ENCODE measurements at regions not wholly inside any gene's neighbourhood (a gene's known extent, or its start where the extent isn't known, plus 50 kb on each side); places are given as distances from the start of the nearest gene placed in this dataset.
"Not testable (repeated sequence)": the region's sequence is repeated elsewhere in the genome, so short reads cannot be mapped to it uniquely, and the experiment has no call there.

DNA sequence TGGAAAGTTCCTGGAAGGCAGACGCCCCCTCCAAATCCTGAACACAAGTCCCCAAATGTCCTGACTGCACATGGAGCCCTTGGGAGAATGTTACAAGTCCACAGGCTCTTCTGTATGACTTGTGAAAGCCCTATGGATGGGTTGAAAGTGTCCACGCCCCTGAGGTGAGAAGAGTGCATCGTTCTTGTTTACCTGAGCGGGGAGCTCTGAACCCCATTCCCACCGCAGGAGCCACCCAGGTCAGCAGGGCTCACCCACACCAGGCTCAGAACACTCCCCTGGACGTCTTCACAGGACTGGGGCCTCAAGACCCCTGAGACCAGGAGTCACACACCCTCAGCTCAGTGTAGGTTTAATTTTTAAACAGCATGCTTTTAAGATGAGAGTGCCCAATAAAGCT, 84.2 kb upstream of the TMEM18 start:
- DNase-seq (ENCODE audit: low read depth in 2 of 2), result no peak

DNA sequence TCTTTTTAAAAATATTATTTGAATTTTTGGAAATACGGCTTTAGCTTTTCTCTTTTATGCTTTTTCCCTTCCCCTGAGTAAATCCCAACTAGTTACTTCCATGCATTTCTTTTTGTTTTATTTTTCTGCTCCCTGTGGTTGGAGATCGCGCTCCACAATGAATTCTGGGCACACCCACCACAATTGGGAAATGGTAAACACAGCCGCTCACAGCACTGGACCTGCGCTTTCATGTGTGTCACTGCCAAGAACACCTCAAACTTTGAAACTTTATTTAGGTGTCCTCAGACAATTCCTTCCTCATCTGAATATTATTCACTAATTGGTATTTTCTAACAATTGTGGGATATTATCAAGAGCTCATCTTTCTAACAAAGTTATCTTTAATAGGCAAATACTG, 82.8 kb upstream of the TMEM18 start:
- DNase-seq (ENCODE audit: low read depth in 2 of 2), result no peak

GRCh38 chr2:758073-758820, 81.0 kb upstream of the TMEM18 start:
- no peak for DNase-seq (ENCODE audit: low read depth in 2 of 2)

DNA sequence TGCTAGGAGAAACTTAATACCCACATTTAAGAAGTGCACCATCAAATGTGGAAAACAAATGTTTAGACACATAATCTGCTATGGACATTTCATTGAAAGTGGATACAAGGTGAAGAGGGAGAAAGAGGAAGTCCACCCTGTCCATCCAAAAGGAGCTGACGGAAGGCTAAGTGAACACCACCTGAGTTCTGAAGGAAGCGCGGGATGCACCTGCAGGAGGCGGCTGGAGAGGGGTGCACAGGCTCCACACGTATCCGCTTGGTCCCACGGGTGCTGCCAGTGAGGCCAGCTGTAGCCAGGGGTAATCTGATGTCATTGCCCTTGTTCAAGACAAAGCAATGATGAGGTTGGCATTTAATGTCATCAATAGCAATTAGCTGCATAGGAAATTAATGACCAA, 75.9 kb upstream of the TMEM18 start:
- no peak for DNase-seq (ENCODE audit: low read depth in 2 of 2)

GRCh38 chr2:751474-751873, 74.3 kb upstream of the TMEM18 start:
- no peak for DNase-seq (ENCODE audit: low read depth in 2 of 2)

- DNase-seq (ENCODE audit: low read depth in 2 of 2), result no peak
Observed at GRCh38 chr2:750628-751027, 73.4 kb upstream of the TMEM18 start.

- DNase-seq (ENCODE audit: low read depth in 2 of 2), result no peak
Observed at GRCh38 chr2:747762-748351, 70.7 kb upstream of the TMEM18 start.

DNA sequence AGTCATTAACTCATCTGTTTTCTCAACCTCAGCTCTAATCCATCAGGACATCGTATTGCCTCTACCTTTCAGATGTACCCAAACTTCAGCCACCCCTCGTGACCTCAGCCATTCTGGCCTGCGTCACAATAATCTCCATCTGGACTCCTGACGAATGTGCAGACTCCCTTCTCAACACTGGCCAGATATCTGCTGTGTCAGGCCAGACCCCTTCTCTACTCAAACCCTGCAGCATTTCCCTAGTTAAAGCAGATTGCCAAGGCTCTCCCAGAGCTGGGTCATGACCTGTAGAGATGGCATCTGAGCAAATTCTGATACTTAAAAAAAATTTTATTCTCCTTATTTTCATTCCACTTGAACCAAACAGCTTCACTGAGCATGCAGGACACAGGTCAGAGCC, 69.5 kb upstream of the TMEM18 start:
- no peak for DNase-seq (ENCODE audit: low read depth in 2 of 2)

DNA sequence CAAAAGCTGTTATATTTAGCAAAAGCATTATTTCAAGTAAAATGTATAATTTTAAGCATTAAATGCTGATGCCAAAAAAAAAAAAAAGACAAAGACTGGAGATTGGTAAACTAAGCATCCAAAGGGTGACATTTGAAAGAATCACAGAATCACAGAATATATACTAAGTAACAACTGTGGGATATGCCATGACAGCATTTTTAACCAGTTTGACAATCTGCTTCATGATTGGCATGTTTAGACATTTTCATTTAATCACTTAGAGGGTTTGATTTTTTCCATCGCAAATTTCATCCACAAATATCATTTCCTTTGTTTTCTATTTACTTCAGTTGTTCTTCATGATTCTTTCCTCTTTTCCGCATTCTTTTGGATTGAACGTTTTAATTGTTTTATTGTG, 66.9 kb upstream of the TMEM18 start:
- no peak for DNase-seq (ENCODE audit: low read depth in 2 of 2)

GRCh38 chr2:742221-742620, 65.0 kb upstream of the TMEM18 start:
- no peak for DNase-seq (ENCODE audit: low read depth in 2 of 2)

DNA sequence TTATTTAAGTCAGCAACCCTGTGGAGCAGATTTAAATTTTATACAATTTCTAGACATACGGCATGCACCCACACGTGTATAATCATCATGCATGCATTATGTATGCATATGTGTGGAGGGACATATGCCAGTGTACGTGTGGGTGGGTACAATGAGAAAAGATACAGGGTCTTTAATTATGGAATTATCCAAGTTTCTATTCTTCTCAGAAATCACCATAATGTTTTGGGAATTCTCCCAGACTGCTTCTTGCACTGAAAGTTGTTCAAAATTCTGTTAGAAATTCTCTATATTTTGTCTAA, 63.9 kb upstream of the TMEM18 start:
- DNase-seq (ENCODE audit: low read depth in 2 of 2), result no peak

DNA sequence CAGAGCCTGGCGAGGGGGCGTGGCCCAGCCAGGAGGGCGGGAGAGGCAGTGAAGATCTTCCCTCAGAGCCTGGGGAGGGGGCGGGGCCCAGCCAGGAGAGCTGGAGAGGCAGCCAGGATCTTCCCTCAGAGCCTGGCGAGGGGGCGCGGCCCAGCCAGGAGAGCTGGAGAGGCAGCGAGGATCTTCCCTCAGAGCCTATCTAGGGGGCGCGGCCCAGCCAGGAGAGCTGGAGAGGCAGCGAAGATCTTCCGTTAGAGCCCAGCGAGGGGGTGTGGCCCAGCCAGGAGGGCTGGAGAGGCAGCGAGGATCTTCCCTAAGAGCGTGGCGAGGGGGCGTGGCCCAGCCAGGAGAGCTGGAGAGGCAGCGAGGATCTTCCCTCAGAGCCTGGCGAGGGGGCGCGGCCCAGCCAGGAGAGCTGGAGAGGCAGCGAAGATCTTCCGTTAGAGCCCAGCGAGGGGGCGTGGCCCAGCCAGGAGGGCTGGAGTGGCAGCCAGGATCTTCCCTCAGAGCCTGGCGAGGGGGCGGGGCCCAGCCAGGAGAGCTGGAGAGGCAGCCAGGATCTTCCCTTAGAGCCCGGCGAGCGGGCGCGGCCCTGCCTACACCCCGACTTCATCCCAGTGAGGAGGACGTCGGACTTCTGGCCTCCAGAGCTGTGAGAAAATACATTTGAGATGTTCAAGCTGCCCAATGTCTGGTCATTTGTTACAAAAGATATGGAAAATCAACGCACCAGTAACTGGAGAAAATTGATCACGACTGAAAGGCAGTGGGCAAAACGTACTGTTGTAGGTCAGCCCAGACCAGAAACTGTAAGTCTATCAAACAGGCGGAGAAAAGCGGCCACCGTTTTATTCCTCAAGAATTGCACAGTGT, 63.4 kb upstream of the TMEM18 start:
- DNase-seq (ENCODE audit: low read depth in 2 of 2), result peak in 1 of 2 donors; percentile 40

- DNase-seq (ENCODE audit: low read depth in 2 of 2), result not testable (repeated sequence)
Observed at GRCh38 chr2:739864-740321, 62.7 kb upstream of the TMEM18 start.

DNA sequence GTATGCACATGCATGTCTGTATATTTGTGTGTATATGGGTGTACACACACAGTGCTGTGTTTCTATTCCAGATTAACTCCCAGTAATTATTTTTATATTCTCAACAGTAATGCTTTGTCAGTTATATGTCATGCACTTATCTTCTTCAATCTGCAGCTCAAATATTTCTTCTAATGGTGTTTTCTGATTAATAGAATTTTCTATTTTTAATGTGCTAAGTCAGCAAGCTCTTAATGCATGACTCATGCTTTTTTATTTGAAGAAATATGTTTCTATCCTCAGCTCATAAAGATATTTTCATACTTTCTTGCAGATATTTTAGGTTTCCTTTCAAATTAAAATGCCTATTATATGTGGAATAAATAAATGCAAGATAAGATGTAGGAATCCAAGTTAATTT, 59.7 kb upstream of the TMEM18 start:
- no peak for DNase-seq (ENCODE audit: low read depth in 2 of 2)

DNA sequence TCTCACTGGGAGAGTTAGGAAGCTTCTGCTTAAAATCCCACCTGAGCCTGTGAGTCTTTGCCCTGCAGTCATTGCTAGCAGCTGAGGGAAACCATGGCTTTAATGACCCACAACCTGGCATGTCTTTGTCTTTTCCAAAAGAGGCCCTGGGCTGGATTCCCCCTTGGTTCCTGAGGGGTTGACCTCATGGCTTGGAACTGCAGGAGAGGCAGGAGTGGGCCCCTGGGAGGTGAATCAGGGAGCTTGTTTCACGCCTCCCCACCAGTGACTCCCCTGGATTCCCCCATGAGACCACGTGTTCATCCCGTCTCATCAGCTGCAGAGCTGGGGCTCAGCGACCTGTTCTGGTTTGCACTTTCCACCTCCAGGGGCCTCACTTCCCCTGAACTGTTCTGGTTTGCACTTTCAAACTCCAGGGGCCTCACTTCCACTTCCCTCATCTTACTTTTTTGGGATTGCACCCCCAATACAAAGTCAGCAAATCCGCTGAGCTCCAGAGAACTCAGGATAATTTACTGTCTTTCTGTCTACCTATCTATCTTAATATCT, 58.5 kb upstream of the TMEM18 start:
- DNase-seq (ENCODE audit: low read depth in 2 of 2), result no peak

DNA sequence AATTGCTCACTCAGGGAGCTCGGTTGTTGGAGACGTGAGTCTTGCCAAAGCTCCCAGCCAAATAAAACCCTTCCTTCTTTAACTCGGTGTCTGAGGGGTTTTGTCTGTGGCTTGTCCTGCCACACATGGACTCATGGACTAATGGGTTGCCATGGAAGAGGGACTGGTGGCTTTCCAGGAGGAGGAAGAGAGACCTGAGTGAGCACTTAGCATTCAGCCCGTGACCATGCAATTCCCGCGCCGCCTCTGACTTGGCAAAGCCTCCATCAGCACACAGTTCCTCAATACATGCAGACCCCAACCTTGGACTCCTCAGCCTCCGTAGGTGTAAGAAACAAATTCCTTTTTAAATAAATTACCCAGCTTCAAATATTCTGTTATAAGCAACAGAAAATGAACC, 57.3 kb upstream of the TMEM18 start:
- DNase-seq (ENCODE audit: low read depth in 2 of 2), result no peak

- DNase-seq (ENCODE audit: low read depth in 2 of 2), result no peak
Observed at GRCh38 chr2:733495-733894, 56.3 kb upstream of the TMEM18 start.

GRCh38 chr2:733001-733400, 55.8 kb upstream of the TMEM18 start:
- DNase-seq (ENCODE audit: low read depth in 2 of 2), result no peak

DNA sequence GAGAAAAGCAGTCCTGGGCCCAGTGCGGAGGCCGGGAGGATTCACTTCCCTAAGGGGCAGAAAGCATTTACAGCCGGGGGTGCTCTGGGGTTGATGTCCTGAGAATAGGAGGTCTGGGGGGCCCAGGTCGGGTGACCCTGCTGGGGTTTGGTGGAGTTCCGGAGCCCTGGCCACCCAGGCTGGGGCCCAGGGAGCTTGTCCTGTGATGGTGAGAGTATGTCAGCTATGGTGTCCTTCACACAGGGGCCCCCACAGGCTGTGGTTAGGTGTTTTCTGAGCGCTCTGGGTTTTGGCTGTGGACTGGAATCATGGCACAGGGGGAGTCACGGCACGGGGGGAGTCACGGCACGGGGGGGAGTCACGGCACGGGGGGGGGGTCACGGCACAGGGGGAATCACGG, 54.5 kb upstream of the TMEM18 start:
- DNase-seq (ENCODE audit: low read depth in 2 of 2), result no peak

GRCh38 chr2:729376-729861, 52.2 kb upstream of the TMEM18 start:
- DNase-seq (ENCODE audit: low read depth in 2 of 2), result no peak

- no peak for DNase-seq (ENCODE audit: low read depth in 2 of 2)
Observed at GRCh38 chr2:728165-728564, 51.0 kb upstream of the TMEM18 start.

DNA sequence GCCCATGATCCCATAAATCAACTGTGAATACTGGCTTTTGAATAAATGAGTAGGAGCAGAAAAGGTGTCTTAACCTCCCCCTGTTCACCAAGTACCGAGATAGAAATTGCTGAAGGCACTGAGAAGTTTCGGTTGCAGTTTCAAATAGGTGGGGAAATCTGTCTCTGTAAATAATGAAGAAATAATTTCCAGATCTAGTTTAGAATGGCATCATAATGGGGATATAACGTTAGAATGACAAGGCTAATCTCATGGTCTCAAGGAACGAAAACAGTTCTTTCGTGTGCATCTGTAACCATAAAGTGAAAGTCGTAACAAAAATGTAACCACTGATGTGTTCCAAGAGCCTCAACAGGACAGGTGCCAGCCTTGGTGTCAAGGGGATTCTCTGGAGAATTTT, 49.9 kb upstream of the TMEM18 start:
- no peak for DNase-seq (ENCODE audit: low read depth in 2 of 2)
